GM18519 (cell line): ENCODE measurements at regions not wholly inside any gene's neighbourhood (a gene's known extent, or its start where the extent isn't known, plus 50 kb on each side); places are given as distances from the start of the nearest gene placed in this dataset.

Experiments
- ATAC-seq: cut with Tn5 transposase; IDR thresholded peaks from one replicate; pipeline ENCODE4 v1.9.1; 2021; ENCODE audit warnings: mild to moderate bottlenecking, moderate library complexity; ENCODE audit not compliant: unreplicated experiment, low FRiP score

- no peak for ATAC-seq
These were observed 447.4 kb downstream of the EPHA4 start for GRCh38 chr2:221124532-221125240.

GRCh38 chr2:221125691-221126090 lies 446.4 kb downstream of the EPHA4 start:
- ATAC-seq: no peak

- ATAC-seq: no peak
These were observed 442.4 kb downstream of the EPHA4 start for GRCh38 chr2:221129657-221130056.

GRCh38 chr2:221130431-221130830 lies 441.7 kb downstream of the EPHA4 start:
- ATAC-seq: no peak

- ATAC-seq: no peak
These were observed 438.2 kb downstream of the EPHA4 start for GRCh38 chr2:221133941-221134340.

GRCh38 chr2:221134718-221135117 lies 437.4 kb downstream of the EPHA4 start:
- ATAC-seq: no peak

- no peak for ATAC-seq
These were observed 436.4 kb downstream of the EPHA4 start for GRCh38 chr2:221135699-221136098.

- peak; percentile 39 for ATAC-seq
These were observed 434.7 kb downstream of the EPHA4 start for GRCh38 chr2:221137385-221137784.

GRCh38 chr2:221142341-221142740 lies 429.8 kb downstream of the EPHA4 start:
- ATAC-seq: no peak

GRCh38 chr2:221143231-221143630 lies 428.9 kb downstream of the EPHA4 start:
- ATAC-seq: no peak

GRCh38 chr2:221144909-221145308 lies 427.2 kb downstream of the EPHA4 start:
- no peak for ATAC-seq

- ATAC-seq: no peak
These were observed 426.7 kb downstream of the EPHA4 start for GRCh38 chr2:221145396-221145795.

- ATAC-seq: no peak
These were observed 418.9 kb downstream of the EPHA4 start for GRCh38 chr2:221153226-221153625.

- no peak for ATAC-seq
These were observed 417.9 kb downstream of the EPHA4 start for GRCh38 chr2:221154176-221154575.

GRCh38 chr2:221156062-221156734 lies 415.9 kb downstream of the EPHA4 start:
- no peak for ATAC-seq

GRCh38 chr2:221161186-221161585 lies 410.9 kb downstream of the EPHA4 start:
- no peak for ATAC-seq

- no peak for ATAC-seq
These were observed 405.8 kb downstream of the EPHA4 start for GRCh38 chr2:221166292-221166691.

- ATAC-seq: no peak
These were observed 404.5 kb downstream of the EPHA4 start for GRCh38 chr2:221167561-221167960.

GRCh38 chr2:221169724-221170123 lies 402.4 kb downstream of the EPHA4 start:
- ATAC-seq: no peak

GRCh38 chr2:221170548-221170947 lies 401.6 kb downstream of the EPHA4 start:
- no peak for ATAC-seq

- no peak for ATAC-seq
These were observed 395.4 kb downstream of the EPHA4 start for GRCh38 chr2:221176667-221177066.

- no peak for ATAC-seq
These were observed 394.0 kb downstream of the EPHA4 start for GRCh38 chr2:221178139-221178538.
